A549 (cell line): ENCODE measurements at regions not wholly inside any gene's neighbourhood (a gene's known extent, or its start where the extent isn't known, plus 50 kb on each side); places are given as distances from the start of the nearest gene placed in this dataset.

Source experiments
- HEYL ChIP-seq: fragments of 250-450 bp; sonication (Bioruptor Pico); IDR thresholded peaks from 2 replicates; pipeline ENCODE4 v1.8.0; 2021; ENCODE audit warnings: mild to moderate bottlenecking, moderate library complexity
- HOXB5 ChIP-seq: fragments of 250-450 bp; sonication (Bioruptor Pico); IDR thresholded peaks from 2 replicates; pipeline ENCODE4 v1.5.0; 2020; ENCODE audit warnings: mild to moderate bottlenecking, moderate library complexity
- ZFP36 ChIP-seq: fragments of 450-650 bp; IDR thresholded peaks from 2 replicates; pipeline ENCODE4 v1.6.1; 2014; ENCODE audit warnings: borderline replicate concordance; ENCODE audit not compliant: partially characterized antibody
- TF ChIP-seq, protein P1 (sequence below): fragments of >200 bp; sonication (Bioruptor Twin); formaldehyde crosslinking; IDR thresholded peaks from 3 replicates; pipeline ENCODE4 v1.5.1; 2016

DNA sequence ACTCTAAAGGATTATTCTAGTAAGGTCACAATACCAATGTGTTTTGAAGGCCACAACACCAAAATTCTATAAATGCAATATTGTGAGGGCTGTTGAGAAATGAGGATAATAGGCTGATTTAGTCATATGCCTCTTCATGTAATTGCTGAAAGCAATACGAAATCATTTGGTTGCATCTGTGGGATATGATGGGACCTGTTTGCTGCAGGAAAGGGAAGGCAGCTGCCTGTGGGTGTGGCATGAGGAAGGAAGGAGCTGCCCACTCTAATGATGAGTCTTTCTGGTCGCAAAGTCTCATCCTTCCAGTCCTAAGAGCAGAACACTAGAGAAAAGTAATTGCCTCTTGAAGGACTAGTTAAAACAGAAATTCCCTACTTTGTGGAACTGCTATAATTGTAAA lies 245.3 kb upstream of the ZPLD1 start:
- TF ChIP-seq ZFP36 = no peak
- TF ChIP-seq, protein P1, sequence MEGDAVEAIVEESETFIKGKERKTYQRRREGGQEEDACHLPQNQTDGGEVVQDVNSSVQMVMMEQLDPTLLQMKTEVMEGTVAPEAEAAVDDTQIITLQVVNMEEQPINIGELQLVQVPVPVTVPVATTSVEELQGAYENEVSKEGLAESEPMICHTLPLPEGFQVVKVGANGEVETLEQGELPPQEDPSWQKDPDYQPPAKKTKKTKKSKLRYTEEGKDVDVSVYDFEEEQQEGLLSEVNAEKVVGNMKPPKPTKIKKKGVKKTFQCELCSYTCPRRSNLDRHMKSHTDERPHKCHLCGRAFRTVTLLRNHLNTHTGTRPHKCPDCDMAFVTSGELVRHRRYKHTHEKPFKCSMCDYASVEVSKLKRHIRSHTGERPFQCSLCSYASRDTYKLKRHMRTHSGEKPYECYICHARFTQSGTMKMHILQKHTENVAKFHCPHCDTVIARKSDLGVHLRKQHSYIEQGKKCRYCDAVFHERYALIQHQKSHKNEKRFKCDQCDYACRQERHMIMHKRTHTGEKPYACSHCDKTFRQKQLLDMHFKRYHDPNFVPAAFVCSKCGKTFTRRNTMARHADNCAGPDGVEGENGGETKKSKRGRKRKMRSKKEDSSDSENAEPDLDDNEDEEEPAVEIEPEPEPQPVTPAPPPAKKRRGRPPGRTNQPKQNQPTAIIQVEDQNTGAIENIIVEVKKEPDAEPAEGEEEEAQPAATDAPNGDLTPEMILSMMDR = no peak
- TF ChIP-seq HEYL (CRISPR knock-in tag) = no peak
- TF ChIP-seq HOXB5 (CRISPR knock-in tag) = no peak
